Left lung (tissue), 4 donors: ENCODE measurements at regions not wholly inside any gene's neighbourhood (a gene's known extent, or its start where the extent isn't known, plus 50 kb on each side); places are given as distances from the start of the nearest gene placed in this dataset.

Experiments used
- ATAC-seq: fragments of 200-7000 bp; cut with Tn5 transposase; one replicate; pipeline ENCODE4 v1.9.1; 2020; ENCODE audit warnings: moderate library complexity
- DNase-seq, 4 donors: peaks; one replicate each; pipeline ENCODE4 v3.0.0-alpha.2; 2013 to 2020
- H3K27ac ChIP-seq, 2 donors: fragments of 200-600 bp; sonication (generic) in 1 of 2; one replicate each; pipeline versions ENCODE4 v1.5.0 to v1.8.0; 2020 to 2021
- H3K27me3 ChIP-seq, 2 donors: fragments of 200-600 bp; sonication (generic) in 1 of 2; one replicate each; pipeline versions ENCODE4 v1.5.0 to v1.8.0; 2020 to 2021
- H3K36me3 ChIP-seq, 2 donors: fragments of 200-600 bp; sonication (generic) in 1 of 2; one replicate each; pipeline versions ENCODE4 v1.5.0 to v1.8.0; 2020 to 2021
- H3K4me1 ChIP-seq, 2 donors: fragments of 200-600 bp; one replicate each; pipeline ENCODE4 v1.8.0; 2021
- H3K4me3 ChIP-seq, 2 donors: fragments of 200-600 bp; sonication (generic) in 1 of 2; one replicate each; pipeline versions ENCODE4 v1.5.0 to v1.8.0; 2020 to 2021; ENCODE audit warnings: mild to moderate bottlenecking in 1 of 2
- H3K9me3 ChIP-seq, 2 donors: fragments of 200-600 bp; sonication (generic) in 1 of 2; one replicate each; pipeline versions ENCODE4 v1.5.0 to v1.8.0; 2020 to 2021
- CTCF ChIP-seq, 2 donors: fragments of 200-600 bp; sonication (generic) in 1 of 2; IDR thresholded peaks; one replicate each; pipeline versions ENCODE4 v1.5.0 to v1.8.0; 2021; ENCODE audit warnings: antibody characterized with exemption in 2 of 2
- intact Hi-C, 2 donors: fragments of 100-400 bp; cut with DNase I; formaldehyde crosslinking; loops; one replicate each; pipeline versions ENCODE4 v1.11.2 to v1.14.2; 2022
- donor health status: DM: no; HTN: yes; CAD: no.
- donor health status: DM: no; HTN: no; CAD: no.

GRCh38 chr14:56949828-56950227 lies 139.5 kb upstream of the OTX2 start:
- H3K27ac ChIP-seq = no peak overlapping the region
- TF ChIP-seq CTCF (IDR thresholded peaks at IDR 0.05) = no peak
- H3K4me3 ChIP-seq = no peak overlapping the region
- H3K9me3 ChIP-seq = no peaks in the 10 kb centered on the region
- H3K36me3 ChIP-seq = no peaks in the 10 kb centered on the region
- H3K4me1 ChIP-seq = no peaks in the 10 kb centered on the region
- intact Hi-C loops = no loop called here
- ATAC-seq = peak; percentile 56
- DNase-seq = peak in 1 of 4 donors; percentile 12
- no peaks in the 10 kb centered on the region for H3K27me3 ChIP-seq

GRCh38 chr14:56945291-56945690 lies 135.0 kb upstream of the OTX2 start:
- Histone ChIP-seq H3K9me3 (no peaks in the 10 kb centered on the region), H3K27me3 (no peaks in the 10 kb centered on the region), H3K4me3 (no peak overlapping the region), H3K36me3 (no peaks in the 10 kb centered on the region), H3K4me1 (no peaks in the 10 kb centered on the region), H3K27ac (no peak overlapping the region)
- DNase-seq (no peak), ATAC-seq (no peak)
- intact Hi-C loops = no loop called here
- no peak for TF ChIP-seq CTCF (IDR thresholded peaks at IDR 0.05)

- no peak for TF ChIP-seq CTCF (IDR thresholded peaks at IDR 0.05)
- no peak overlapping the region for H3K27ac ChIP-seq
- no peaks in the 10 kb centered on the region for H3K9me3 ChIP-seq
- no peaks in the 10 kb centered on the region for H3K36me3 ChIP-seq
- intact Hi-C loops = no loop called here
- no peaks in the 10 kb centered on the region for H3K4me1 ChIP-seq
- ATAC-seq (no peak), DNase-seq (no peak)
- no peak overlapping the region for H3K4me3 ChIP-seq
- H3K27me3 ChIP-seq = no peaks in the 10 kb centered on the region
These were observed 134.1 kb upstream of the OTX2 start for GRCh38 chr14:56944397-56944796.

- ATAC-seq (no peak), DNase-seq (no peak)
- Histone ChIP-seq H3K4me1 (no peaks in the 10 kb centered on the region), H3K27me3 (no peaks in the 10 kb centered on the region), H3K36me3 (no peaks in the 10 kb centered on the region), H3K4me3 (no peak overlapping the region), H3K9me3 (no peaks in the 10 kb centered on the region), H3K27ac (no peak overlapping the region)
- intact Hi-C loops = no loop called here
- TF ChIP-seq CTCF (IDR thresholded peaks at IDR 0.05) = no peak
These were observed 123.2 kb upstream of the OTX2 start for GRCh38 chr14:56933446-56933845.

- DNase-seq = no peak
- ATAC-seq = no peak
These were observed 108.7 kb upstream of the OTX2 start for GRCh38 chr14:56918849-56919574.

More at GRCh38 chr14:56918849-56919574, 108.7 kb upstream of the OTX2 start:
- Histone ChIP-seq H3K27ac (no peak overlapping the region), H3K9me3 (peaks cover 0 to 5% of the 10 kb centered on the region in 2 donors), H3K4me3 (no peak overlapping the region), H3K4me1 (no peaks in the 10 kb centered on the region), H3K27me3 (no peaks in the 10 kb centered on the region), H3K36me3 (no peaks in the 10 kb centered on the region)
- no peak for TF ChIP-seq CTCF (IDR thresholded peaks at IDR 0.05)
- intact Hi-C loops = no loop called here
